ENCODE measurements at regions not wholly inside any gene's neighbourhood (a gene's known extent, or its start where the extent isn't known, plus 50 kb on each side); places are given as distances from the start of the nearest gene placed in this dataset.

DNA sequence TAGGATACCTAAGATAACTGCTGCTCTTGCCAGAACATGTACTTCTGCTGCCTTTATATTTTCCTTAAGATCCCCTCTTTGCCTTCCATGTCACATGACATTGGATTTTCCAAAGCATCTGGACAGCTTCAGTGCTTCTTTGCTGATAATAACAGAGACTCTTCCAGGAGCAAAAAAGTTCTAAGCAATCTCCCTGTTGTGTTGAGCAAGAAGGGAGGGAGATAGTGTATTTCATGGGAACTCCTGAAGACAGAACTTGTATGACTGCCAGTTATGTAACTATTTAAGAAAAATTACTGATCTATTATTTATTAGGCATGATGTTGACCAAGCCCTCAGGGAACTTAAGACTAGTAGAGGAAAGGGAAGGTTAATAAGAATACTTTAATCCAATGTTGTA is 454.7 kb downstream of the SPATA31D1 start:
- no peak overlapping the region for H3K4me3 ChIP-seq (ENCODE audit: low read depth, poor library complexity, severe bottlenecking)
- TF ChIP-seq, protein P1, sequence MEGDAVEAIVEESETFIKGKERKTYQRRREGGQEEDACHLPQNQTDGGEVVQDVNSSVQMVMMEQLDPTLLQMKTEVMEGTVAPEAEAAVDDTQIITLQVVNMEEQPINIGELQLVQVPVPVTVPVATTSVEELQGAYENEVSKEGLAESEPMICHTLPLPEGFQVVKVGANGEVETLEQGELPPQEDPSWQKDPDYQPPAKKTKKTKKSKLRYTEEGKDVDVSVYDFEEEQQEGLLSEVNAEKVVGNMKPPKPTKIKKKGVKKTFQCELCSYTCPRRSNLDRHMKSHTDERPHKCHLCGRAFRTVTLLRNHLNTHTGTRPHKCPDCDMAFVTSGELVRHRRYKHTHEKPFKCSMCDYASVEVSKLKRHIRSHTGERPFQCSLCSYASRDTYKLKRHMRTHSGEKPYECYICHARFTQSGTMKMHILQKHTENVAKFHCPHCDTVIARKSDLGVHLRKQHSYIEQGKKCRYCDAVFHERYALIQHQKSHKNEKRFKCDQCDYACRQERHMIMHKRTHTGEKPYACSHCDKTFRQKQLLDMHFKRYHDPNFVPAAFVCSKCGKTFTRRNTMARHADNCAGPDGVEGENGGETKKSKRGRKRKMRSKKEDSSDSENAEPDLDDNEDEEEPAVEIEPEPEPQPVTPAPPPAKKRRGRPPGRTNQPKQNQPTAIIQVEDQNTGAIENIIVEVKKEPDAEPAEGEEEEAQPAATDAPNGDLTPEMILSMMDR (IDR thresholded peaks at IDR 0.05), result no peak
- TF ChIP-seq POLR2A (IDR thresholded peaks at IDR 0.05), result no peak
- intact Hi-C loops (cut with DNase I; ENCODE audit: low total_unique reads), result no loop called here
- DNase-seq (ENCODE audit: low spot score in 2 of 2), result no peak

DNA sequence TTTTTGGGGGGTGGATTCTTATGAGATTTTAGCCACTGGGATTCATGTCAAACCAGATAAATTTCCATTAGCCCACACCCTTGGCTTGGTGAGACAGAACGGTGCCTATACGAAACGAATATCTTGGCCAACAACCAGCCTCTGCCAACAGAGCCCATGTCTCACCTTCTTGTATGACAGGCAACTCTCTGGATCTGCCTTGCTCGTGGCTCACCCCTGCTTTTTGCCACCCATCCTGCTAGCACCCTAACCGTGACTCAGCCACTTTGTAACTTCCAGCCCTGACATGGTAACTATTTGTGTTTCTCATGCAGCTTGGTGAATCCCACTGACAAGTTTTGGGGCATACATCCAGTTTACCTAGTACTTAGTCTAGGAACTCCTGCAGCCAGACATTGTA is 457.0 kb downstream of the SPATA31D1 start:
- intact Hi-C loops (cut with DNase I; ENCODE audit: low total_unique reads), result no loop called here
- no peak overlapping the region for H3K4me3 ChIP-seq (ENCODE audit: low read depth, poor library complexity, severe bottlenecking)
- 63 to 71% methylated on average over 5 of the region's 5 CpGs for WGBS, 2 donors
- TF ChIP-seq, protein P1 (IDR thresholded peaks at IDR 0.05), result no peak
- no peak for TF ChIP-seq POLR2A (IDR thresholded peaks at IDR 0.05)
- no peak for DNase-seq (ENCODE audit: low spot score in 2 of 2)

DNA sequence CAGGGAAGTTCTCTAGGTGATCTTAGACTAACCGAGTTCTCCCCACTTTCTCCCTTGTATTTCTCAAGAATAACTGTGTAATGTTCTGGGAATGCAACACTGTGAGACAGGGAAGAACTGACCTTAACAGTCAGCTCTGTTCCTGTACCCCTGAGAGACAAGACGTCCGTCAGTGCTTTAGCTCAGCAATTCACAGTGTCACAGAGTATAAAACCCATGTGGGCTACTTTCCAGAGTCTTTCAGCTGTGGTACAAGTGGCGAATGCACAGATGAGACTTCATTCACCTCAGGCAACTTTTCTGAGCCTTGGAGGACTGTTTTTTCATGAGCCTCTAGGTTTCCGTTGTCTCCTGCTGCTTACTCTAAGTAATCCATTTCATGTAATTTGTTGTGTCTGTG is 458.8 kb downstream of the SPATA31D1 start:
- WGBS, 2 donors, result 88 to 92% methylated on average over 5 of the region's 5 CpGs
- DNase-seq (ENCODE audit: low spot score in 2 of 2), result no peak
- intact Hi-C loops (cut with DNase I; ENCODE audit: low total_unique reads), result no loop called here
- H3K4me3 ChIP-seq (ENCODE audit: low read depth, poor library complexity, severe bottlenecking), result no peak overlapping the region
- TF ChIP-seq, protein P1 (IDR thresholded peaks at IDR 0.05), result no peak
- TF ChIP-seq POLR2A (IDR thresholded peaks at IDR 0.05), result no peak

DNA sequence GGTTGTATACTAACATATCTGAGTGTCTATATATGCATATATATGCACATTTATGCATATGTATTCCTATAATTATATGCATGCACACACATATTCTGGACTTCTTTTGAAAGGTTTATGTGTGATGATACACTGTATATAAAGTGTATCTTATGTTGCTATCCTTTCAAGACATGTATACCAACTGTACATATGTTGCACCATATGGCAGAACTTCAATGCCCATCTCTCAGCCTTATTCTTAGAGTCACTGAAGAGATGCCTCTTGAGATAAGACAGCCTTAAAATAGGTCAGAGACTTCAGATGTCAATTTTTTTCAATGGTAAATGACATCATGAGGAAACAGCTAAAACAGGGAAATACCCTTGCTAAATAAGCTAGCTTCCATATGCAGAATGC is 461.4 kb downstream of the SPATA31D1 start:
- no peak for DNase-seq (ENCODE audit: low spot score in 2 of 2)
- H3K4me3 ChIP-seq (ENCODE audit: low read depth, poor library complexity, severe bottlenecking), result no peak overlapping the region
- intact Hi-C loops (cut with DNase I; ENCODE audit: low total_unique reads), result no loop called here
- TF ChIP-seq, protein P1 (IDR thresholded peaks at IDR 0.05), result no peak
- no peak for TF ChIP-seq POLR2A (IDR thresholded peaks at IDR 0.05)

DNA sequence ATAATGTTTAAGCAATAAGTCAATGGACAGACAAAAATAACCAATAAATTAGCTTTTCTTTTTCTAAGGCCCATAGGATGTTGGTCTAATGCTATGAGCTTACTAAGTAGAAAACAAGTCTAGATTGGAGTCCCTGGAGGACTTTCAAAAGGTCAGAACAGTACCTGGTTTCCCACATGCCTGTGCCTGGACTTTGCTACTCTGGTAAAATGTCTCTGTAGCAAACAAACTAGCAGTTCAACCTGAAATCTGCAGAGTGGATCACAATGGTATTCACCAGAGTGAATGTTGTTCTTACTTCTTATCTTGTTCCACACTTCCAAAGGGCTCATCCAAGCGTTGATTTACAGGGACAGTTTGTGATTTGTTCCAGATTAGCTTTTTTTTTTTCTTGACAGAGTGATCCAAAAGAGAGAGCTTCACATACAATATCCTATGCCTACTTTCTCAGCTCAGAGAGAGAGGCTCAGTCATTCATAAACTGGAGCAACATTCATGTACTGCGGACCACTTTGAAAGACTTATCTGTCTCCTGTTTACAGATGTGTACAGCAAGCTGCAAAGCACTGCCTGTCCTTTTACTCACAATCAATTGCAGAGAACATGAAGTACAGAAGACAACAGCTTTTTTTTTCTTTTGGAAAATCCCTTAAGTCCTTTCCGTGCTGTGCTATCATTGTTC is 466.1 kb downstream of the SPATA31D1 start:
- 71 to 78% methylated on average over 3 of the region's 3 CpGs for WGBS, 2 donors
- intact Hi-C loops (cut with DNase I; ENCODE audit: low total_unique reads), result no loop called here
- DNase-seq (ENCODE audit: low spot score in 2 of 2), result no peak
- no peak overlapping the region for H3K4me3 ChIP-seq (ENCODE audit: low read depth, poor library complexity, severe bottlenecking)
- TF ChIP-seq POLR2A (IDR thresholded peaks at IDR 0.05), result no peak
- TF ChIP-seq, protein P1 (IDR thresholded peaks at IDR 0.05), result no peak

DNA sequence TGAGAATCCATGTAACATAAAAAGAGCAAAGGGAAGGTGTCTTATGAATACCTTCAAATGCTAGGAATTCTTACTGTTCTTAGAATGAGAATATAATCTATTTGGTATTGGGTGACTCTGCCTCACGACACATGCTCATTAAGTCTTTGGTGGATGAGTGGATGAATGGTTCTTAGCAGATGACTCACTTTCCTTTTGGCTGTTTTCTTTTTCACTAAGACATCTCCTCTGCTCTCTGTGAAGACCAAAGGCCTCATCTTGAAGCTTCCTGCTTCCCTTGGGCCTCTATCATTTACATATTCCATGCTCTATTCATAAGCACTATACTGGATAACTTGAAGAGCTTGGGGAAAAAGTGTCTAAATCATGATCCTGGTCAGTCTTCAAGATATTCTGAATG is 468.1 kb downstream of the SPATA31D1 start:
- no peak overlapping the region for H3K4me3 ChIP-seq (ENCODE audit: low read depth, poor library complexity, severe bottlenecking)
- intact Hi-C loops (cut with DNase I; ENCODE audit: low total_unique reads), result no loop called here
- no peak for DNase-seq (ENCODE audit: low spot score in 2 of 2)
- TF ChIP-seq POLR2A (IDR thresholded peaks at IDR 0.05), result no peak
- TF ChIP-seq, protein P1 (IDR thresholded peaks at IDR 0.05), result no peak
- 80 to 84% methylated on average over 1 of the region's 1 CpG for WGBS, 2 donors

Data from lower leg skin (tissue), 4 donors.